HEK293T (cell line): ENCODE measurements at regions not wholly inside any gene's neighbourhood (a gene's known extent, or its start where the extent isn't known, plus 50 kb on each side); places are given as distances from the start of the nearest gene placed in this dataset.

Source experiments
- ARNT ChIP-seq: fragments of 450-650 bp; IDR thresholded peaks from 2 replicates; pipeline ENCODE4 v1.6.1; 2017; ENCODE audit warnings: mild to moderate bottlenecking
- BHLHE40 ChIP-seq: fragments of 450-650 bp; IDR thresholded peaks from 2 replicates; pipeline ENCODE4 v1.6.1; 2016; ENCODE audit warnings: mild to moderate bottlenecking, moderate library complexity, borderline replicate concordance
- CTBP1 ChIP-seq: fragments of 450-650 bp; IDR thresholded peaks from 2 replicates; pipeline ENCODE4 v1.6.1; 2016; ENCODE audit warnings: borderline replicate concordance
- FOXA1 ChIP-seq: fragments of 450-650 bp; IDR thresholded peaks from 2 replicates; pipeline ENCODE4 v1.6.1; 2016; ENCODE audit warnings: mild to moderate bottlenecking
- FOXM1 ChIP-seq: fragments of 450-650 bp; IDR thresholded peaks from 2 replicates; pipeline ENCODE4 v1.6.1; 2017; ENCODE audit warnings: mild to moderate bottlenecking, borderline replicate concordance
- HDGF ChIP-seq: fragments of 450-650 bp; IDR thresholded peaks from 2 replicates; pipeline ENCODE4 v1.6.1; 2017; ENCODE audit warnings: antibody characterized with exemption, borderline replicate concordance
- L3MBTL2 ChIP-seq: fragments of 450-650 bp; conservative IDR thresholded peaks from 2 replicates; pipeline ENCODE4 v1.6.1; 2016; ENCODE audit warnings: mild to moderate bottlenecking
- LEF1 ChIP-seq: fragments of 450-650 bp; IDR thresholded peaks from 2 replicates; pipeline ENCODE4 v1.6.1; 2017; ENCODE audit warnings: mild to moderate bottlenecking, borderline replicate concordance
- NFRKB ChIP-seq: fragments of 450-650 bp; IDR thresholded peaks from 2 replicates; pipeline ENCODE4 v1.6.1; 2016; ENCODE audit warnings: mild to moderate bottlenecking, moderate library complexity
- PKNOX1 ChIP-seq: fragments of 450-650 bp; IDR thresholded peaks from 2 replicates; pipeline ENCODE4 v1.6.1; 2016
- SP1 ChIP-seq: fragments of 450-650 bp; IDR thresholded peaks from 2 replicates; pipeline ENCODE4 v1.6.1; 2017
- SUZ12 ChIP-seq: fragments of 450-650 bp; IDR thresholded peaks from 2 replicates; pipeline ENCODE4 v1.6.1; 2016; ENCODE audit warnings: mild to moderate bottlenecking
- TARDBP ChIP-seq: fragments of 450-650 bp; IDR thresholded peaks from 2 replicates; pipeline ENCODE4 v1.6.1; 2016

- TF ChIP-seq FOXM1 (no peak), TARDBP (no peak), SUZ12 (no peak), L3MBTL2 (no peak), FOXA1 (no peak), ARNT (no peak), BHLHE40 (no peak), NFRKB (no peak), HDGF (no peak), SP1 (no peak), PKNOX1 (no peak), CTBP1 (no peak), LEF1 (no peak)
These were observed 753.9 kb downstream of the RNF144A start for GRCh38 chr2:7670905-7671641.
